ENCODE measurements at regions not wholly inside any gene's neighbourhood (a gene's known extent, or its start where the extent isn't known, plus 50 kb on each side); places are given as distances from the start of the nearest gene placed in this dataset.
"Not testable (repeated sequence)": the region's sequence is repeated elsewhere in the genome, so short reads cannot be mapped to it uniquely, and the experiment has no call there.

GRCh38 chr2:89756616-89757015 lies 1065.1 kb downstream of the RPIA start:
- not testable (repeated sequence) for DNase-seq

- not testable (repeated sequence) for DNase-seq
Observed at GRCh38 chr2:89758332-89759026, 1067.0 kb downstream of the RPIA start.

GRCh38 chr2:89760762-89761161 lies 1069.3 kb downstream of the RPIA start:
- DNase-seq: not testable (repeated sequence)

- DNase-seq: not testable (repeated sequence)
Observed at GRCh38 chr2:89761171-89761570, 1069.7 kb downstream of the RPIA start.

- not testable (repeated sequence) for DNase-seq
Observed at GRCh38 chr2:89761863-89762262, 1070.4 kb downstream of the RPIA start.

GRCh38 chr2:89762461-89763253 lies 1071.2 kb downstream of the RPIA start:
- DNase-seq: not testable (repeated sequence)

GRCh38 chr2:89763254-89763580 lies 1071.7 kb downstream of the RPIA start:
- DNase-seq: no peak

- DNase-seq: no peak
Observed at GRCh38 chr2:89763581-89764485, 1072.4 kb downstream of the RPIA start.

- DNase-seq: not testable (repeated sequence)
Observed at GRCh38 chr2:89764571-89765360, 1073.3 kb downstream of the RPIA start.

- DNase-seq: not testable (repeated sequence)
Observed at GRCh38 chr2:89765361-89765718, 1073.9 kb downstream of the RPIA start.

- not testable (repeated sequence) for DNase-seq
Observed at GRCh38 chr2:89766141-89766990, 1074.9 kb downstream of the RPIA start.

GRCh38 chr2:89767058-89767457 lies 1075.6 kb downstream of the RPIA start:
- DNase-seq: not testable (repeated sequence)

- DNase-seq: no peak
Observed at GRCh38 chr2:89767572-89768435, 1076.3 kb downstream of the RPIA start.

- DNase-seq: no peak
Observed at GRCh38 chr2:89775885-89776284, 1084.4 kb downstream of the RPIA start.

GRCh38 chr2:89780318-89780717 lies 1088.8 kb downstream of the RPIA start:
- no peak for DNase-seq

GRCh38 chr2:89781962-89782361 lies 1090.5 kb downstream of the RPIA start:
- no peak for DNase-seq

- no peak for DNase-seq
Observed at GRCh38 chr2:89784960-89785359, 1093.5 kb downstream of the RPIA start.

GRCh38 chr2:89785528-89785927 lies 1094.1 kb downstream of the RPIA start:
- not testable (repeated sequence) for DNase-seq

GRCh38 chr2:89786642-89787041 lies 1095.2 kb downstream of the RPIA start:
- DNase-seq: not testable (repeated sequence)

GRCh38 chr2:89795530-89795929 lies 1104.1 kb downstream of the RPIA start:
- not testable (repeated sequence) for DNase-seq
